ENCODE measurements at regions not wholly inside any gene's neighbourhood (a gene's known extent, or its start where the extent isn't known, plus 50 kb on each side); places are given as distances from the start of the nearest gene placed in this dataset.
"Not testable (repeated sequence)": the region's sequence is repeated elsewhere in the genome, so short reads cannot be mapped to it uniquely, and the experiment has no call there.

DNA sequence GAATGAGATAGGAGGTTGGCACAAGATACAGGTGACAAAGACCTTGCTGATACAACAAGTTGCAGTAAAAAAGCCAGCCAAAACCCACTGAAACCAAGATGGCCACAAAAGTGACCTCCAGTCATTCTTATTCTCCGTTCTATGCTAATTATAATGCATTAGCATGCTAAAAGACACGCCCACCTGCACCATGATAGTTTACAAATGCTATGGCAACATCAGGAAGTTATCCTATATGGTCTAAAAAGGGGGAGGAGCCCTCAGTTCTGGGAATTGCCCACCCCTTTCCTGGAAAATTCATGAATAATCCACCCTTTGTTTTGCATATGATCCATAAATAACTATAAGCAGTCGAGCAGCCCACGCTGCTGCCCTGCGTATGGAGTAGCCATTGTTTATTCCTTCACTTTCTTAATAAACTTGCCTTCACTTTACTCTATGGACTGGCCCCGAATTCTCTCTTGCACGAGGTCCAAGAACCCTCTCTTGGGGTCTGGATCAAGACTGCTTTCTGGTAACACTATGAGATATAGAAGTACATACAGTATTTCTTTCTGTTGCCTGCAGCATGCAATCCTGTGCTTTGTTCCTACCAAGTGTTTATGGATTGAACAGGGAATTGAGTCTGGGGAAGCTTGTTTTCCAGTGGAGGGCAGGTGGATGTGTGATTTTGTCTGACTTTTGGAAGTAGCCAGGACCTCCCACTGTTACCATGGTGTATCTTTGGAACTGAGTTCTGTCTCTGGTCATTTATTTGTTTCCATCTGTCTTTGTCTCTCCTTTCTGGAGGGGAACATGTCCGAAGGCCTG lies 72.0 kb upstream of the TGM3 start:
- TF ChIP-seq, protein P1, sequence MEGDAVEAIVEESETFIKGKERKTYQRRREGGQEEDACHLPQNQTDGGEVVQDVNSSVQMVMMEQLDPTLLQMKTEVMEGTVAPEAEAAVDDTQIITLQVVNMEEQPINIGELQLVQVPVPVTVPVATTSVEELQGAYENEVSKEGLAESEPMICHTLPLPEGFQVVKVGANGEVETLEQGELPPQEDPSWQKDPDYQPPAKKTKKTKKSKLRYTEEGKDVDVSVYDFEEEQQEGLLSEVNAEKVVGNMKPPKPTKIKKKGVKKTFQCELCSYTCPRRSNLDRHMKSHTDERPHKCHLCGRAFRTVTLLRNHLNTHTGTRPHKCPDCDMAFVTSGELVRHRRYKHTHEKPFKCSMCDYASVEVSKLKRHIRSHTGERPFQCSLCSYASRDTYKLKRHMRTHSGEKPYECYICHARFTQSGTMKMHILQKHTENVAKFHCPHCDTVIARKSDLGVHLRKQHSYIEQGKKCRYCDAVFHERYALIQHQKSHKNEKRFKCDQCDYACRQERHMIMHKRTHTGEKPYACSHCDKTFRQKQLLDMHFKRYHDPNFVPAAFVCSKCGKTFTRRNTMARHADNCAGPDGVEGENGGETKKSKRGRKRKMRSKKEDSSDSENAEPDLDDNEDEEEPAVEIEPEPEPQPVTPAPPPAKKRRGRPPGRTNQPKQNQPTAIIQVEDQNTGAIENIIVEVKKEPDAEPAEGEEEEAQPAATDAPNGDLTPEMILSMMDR (IDR thresholded peaks at IDR 0.05; ENCODE audit: insufficient read depth, missing control alignments): no peak
- DNase-seq (ENCODE audit: insufficient read length, low spot score) (no peak), FAIRE-seq (no peak)

DNA sequence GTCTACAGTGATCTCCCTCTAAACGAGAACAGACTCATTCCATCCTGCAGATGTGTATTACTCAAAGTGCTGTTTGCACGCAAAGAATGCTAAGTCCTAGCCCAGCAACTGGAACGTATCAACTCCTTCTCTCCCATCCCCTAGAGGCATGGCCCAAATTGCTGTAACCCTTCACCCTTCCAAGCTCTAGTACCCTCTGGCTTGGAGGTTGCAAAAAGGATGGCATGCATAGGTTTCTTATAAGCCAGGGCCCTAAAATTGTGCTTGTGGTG lies 71.5 kb upstream of the TGM3 start:
- FAIRE-seq: no peak
- DNase-seq (ENCODE audit: insufficient read length, low spot score): no peak
- TF ChIP-seq, protein P1 (IDR thresholded peaks at IDR 0.05; ENCODE audit: insufficient read depth, missing control alignments): no peak

DNA sequence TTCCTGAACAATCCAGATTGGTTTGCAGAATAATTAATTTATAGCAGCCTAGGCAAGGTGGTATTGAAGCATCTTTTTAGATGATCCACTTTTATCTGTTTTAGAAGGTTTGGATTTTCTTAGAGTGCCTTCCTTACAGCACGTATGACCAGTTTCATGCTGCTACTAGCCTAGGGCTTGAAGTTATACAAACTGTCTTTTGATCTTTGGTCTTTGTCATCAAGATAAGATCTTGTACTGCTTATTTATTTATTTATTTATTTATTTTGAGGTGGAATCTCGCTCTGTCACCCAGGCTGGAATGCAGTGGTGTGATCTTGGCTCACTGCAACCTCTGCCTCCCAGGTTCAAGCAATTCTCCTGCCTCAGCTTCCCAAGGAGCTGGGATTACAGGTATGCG lies 68.5 kb upstream of the TGM3 start:
- not testable (repeated sequence) for DNase-seq (ENCODE audit: insufficient read length, low spot score); FAIRE-seq

DNA sequence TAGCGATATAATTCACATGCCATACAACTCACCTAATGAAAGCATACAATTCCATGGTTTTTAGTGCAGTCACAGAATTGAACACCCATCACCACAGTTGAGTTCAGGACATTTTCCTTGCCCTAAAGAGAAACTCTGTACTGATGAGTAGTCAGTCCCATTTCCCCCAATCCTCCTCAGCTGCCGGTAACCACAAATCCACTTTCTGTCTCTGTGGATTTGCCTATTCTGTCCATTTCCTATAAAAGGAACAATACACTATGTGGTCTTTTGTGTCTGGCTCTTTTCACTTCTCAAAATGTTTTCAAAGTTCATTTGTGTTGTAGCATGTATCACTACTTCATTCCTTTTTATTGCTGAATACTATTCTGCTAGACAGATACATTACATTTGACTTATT lies 67.9 kb upstream of the TGM3 start:
- DNase-seq (ENCODE audit: insufficient read length, low spot score): no peak
- TF ChIP-seq, protein P1 (IDR thresholded peaks at IDR 0.05; ENCODE audit: insufficient read depth, missing control alignments): no peak
- no peak for FAIRE-seq

DNA sequence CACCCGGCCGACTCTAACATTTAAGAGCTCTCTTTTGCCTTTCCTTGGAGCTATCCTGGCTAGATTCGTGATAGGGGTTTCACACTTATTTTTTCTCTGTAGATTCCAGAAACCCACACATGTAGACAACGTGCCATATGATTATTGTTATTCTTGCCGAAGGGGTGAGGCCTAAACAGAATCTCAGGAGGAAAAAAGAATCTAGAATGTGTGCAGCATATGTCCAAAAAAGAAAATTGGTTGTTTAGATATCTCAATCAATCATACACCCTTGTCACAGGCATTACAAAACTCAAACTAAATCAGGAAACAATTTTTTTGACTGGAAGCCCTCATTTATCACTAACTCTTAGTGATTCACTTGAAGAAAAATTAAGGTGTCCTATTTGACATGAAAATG lies 66.9 kb upstream of the TGM3 start:
- FAIRE-seq (no peak), DNase-seq (ENCODE audit: insufficient read length, low spot score) (no peak)
- TF ChIP-seq, protein P1 (IDR thresholded peaks at IDR 0.05; ENCODE audit: insufficient read depth, missing control alignments): no peak

DNA sequence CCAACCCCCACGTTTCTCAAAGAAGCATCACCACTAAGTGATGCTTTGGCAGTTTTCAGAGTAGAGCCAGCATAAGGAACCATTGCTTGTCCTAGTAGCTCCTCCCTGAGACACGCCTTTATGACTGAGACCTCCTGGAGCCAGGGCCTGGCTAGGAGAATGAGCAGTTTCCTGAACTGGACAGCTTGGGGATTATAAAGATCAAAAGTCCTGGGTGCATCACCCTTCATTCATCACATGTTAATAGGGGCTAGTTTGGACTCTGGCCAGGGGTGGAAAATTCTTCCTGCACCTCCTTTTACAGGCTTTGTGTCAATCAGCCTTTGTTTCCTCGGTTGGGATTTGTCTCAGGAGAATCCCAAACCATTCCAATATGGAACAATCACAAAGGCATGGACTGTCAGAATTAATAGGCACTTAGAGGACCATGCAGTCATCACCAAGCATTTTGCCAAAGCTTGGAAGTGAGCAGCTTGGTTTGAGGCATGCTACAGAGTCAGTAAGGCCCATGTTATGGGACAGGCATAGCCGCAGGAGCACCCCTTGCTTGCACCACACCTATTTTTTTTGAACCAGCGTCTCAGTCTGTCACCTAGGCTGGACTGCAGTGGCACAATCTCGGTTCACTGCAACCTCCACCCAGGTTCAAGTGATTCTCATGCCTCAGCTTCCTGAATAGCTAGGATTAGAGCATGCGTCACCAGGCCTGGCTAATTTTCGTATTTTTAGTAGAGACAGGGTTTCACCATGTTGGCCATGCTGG lies 64.9 kb upstream of the TGM3 start:
- no peak for DNase-seq (ENCODE audit: insufficient read length, low spot score)
- TF ChIP-seq, protein P1 (IDR thresholded peaks at IDR 0.05; ENCODE audit: insufficient read depth, missing control alignments): no peak
- FAIRE-seq: no peak

DNA sequence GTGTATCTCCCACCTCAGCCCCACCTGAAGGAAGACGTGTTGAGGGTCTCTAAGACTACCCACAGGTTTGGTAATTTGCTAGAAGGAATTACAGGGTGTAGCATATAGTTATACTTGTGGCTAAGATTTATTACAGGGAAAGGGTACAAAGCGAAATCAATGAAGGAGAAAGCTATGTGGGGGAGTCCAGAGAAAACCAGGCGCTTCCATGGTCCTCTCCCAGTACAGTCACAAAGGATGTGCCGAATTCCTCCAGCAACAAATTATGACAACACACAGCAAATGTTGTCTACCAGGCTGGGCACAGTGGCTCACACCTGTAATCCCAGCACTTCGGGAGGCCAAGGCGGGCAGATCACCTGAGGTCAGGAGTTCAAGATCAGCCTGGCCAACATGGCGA lies 64.1 kb upstream of the TGM3 start:
- DNase-seq (ENCODE audit: insufficient read length, low spot score) (no peak), FAIRE-seq (no peak)

More for the DNA sequence above, 64.1 kb upstream of the TGM3 start:
- TF ChIP-seq, protein P1 (IDR thresholded peaks at IDR 0.05; ENCODE audit: insufficient read depth, missing control alignments): no peak
